ENCODE measurements at regions not wholly inside any gene's neighbourhood (a gene's known extent, or its start where the extent isn't known, plus 50 kb on each side); places are given as distances from the start of the nearest gene placed in this dataset.

DNA sequence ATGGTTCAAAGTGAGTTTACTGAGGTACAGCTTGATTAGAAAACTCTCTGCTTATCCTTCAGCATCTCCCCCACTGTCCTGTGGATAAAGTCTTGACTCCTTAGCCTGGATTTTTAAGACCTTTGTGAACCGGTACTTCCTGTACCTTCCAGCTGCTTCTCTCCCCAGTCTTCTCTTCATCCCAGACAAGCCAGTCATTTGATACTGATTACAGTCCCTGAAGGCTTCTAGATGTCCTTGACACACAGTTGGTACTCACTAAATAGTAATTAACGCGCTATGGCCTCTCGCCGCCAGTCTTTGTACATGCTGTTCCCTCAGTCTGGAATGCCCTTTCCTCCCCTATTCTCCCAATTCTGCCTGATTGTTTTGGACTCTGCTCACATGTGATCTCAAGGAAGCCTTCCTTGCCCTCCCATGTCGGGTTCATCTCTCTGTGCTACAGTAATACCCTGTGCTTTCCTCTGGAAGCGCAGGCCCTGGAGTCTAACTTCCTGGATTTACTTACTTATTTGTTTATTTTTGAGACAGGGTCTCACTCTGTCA lies 50.6 kb upstream of the PTGR2 start:
- no peak for DNase-seq
- no peak overlapping the region for H3K4me3 Mint-ChIP-seq
- H3K9me3 Mint-ChIP-seq: no peaks in the 10 kb centered on the region
- TF ChIP-seq, protein P1, sequence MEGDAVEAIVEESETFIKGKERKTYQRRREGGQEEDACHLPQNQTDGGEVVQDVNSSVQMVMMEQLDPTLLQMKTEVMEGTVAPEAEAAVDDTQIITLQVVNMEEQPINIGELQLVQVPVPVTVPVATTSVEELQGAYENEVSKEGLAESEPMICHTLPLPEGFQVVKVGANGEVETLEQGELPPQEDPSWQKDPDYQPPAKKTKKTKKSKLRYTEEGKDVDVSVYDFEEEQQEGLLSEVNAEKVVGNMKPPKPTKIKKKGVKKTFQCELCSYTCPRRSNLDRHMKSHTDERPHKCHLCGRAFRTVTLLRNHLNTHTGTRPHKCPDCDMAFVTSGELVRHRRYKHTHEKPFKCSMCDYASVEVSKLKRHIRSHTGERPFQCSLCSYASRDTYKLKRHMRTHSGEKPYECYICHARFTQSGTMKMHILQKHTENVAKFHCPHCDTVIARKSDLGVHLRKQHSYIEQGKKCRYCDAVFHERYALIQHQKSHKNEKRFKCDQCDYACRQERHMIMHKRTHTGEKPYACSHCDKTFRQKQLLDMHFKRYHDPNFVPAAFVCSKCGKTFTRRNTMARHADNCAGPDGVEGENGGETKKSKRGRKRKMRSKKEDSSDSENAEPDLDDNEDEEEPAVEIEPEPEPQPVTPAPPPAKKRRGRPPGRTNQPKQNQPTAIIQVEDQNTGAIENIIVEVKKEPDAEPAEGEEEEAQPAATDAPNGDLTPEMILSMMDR (IDR thresholded peaks at IDR 0.05): no peak
- H3K36me3 Mint-ChIP-seq (ENCODE audit: low read depth): no peaks in the 10 kb centered on the region
- H3K27ac Mint-ChIP-seq: no peak overlapping the region
- intact Hi-C loops (cut with micrococcal nuclease): no loop called here
- ChIA-PET CTCF (no interaction called here), POLR2A (no interaction called here)
- no peak for ATAC-seq (ENCODE audit: low read depth)
- H3K27me3 Mint-ChIP-seq: no peaks in the 10 kb centered on the region
- H3K4me1 Mint-ChIP-seq: no peaks in the 10 kb centered on the region

GRCh38 chr14:73797543-73798265 lies 53.9 kb upstream of the PTGR2 start:
- H3K36me3 Mint-ChIP-seq (ENCODE audit: low read depth): no peaks in the 10 kb centered on the region
- POLR2A ChIA-PET: interaction anchor here (0.7 kb wide), 1 partner anchor 13 kb away, joined by 4 read pairs; no protein-coding TSS in a partner anchor
- no peak overlapping the region for H3K4me3 Mint-ChIP-seq
- no peak overlapping the region for H3K27ac Mint-ChIP-seq
- intact Hi-C loops (cut with micrococcal nuclease): no loop called here
- TF ChIP-seq, protein P1 (IDR thresholded peaks at IDR 0.05): no peak
- no peaks in the 10 kb centered on the region for H3K9me3 Mint-ChIP-seq
- CTCF ChIA-PET: no interaction called here
- ATAC-seq (ENCODE audit: low read depth) (no peak), DNase-seq (no peak)
- no peaks in the 10 kb centered on the region for H3K4me1 Mint-ChIP-seq
- H3K27me3 Mint-ChIP-seq: no peaks in the 10 kb centered on the region

- intact Hi-C loops (cut with micrococcal nuclease): no loop called here
- TF ChIP-seq, protein P1 (IDR thresholded peaks at IDR 0.05): no peak
- CTCF ChIA-PET: no interaction called here
- Mint-ChIP-seq H3K27me3 (no peaks in the 10 kb centered on the region), H3K4me1 (no peaks in the 10 kb centered on the region), H3K9me3 (no peaks in the 10 kb centered on the region), H3K36me3 (ENCODE audit: low read depth) (no peaks in the 10 kb centered on the region), H3K27ac (no peak overlapping the region), H3K4me3 (no peak overlapping the region)
- POLR2A ChIA-PET: no interaction called here
- ATAC-seq (ENCODE audit: low read depth): no peak
- DNase-seq: no peak
Measured at GRCh38 chr14:73796893-73797542, 54.6 kb upstream of the PTGR2 start.

- ATAC-seq (ENCODE audit: low read depth): no peak
- intact Hi-C loops (cut with micrococcal nuclease): no loop called here
Measured at GRCh38 chr14:73796415-73796814, 55.2 kb upstream of the PTGR2 start.

DNA sequence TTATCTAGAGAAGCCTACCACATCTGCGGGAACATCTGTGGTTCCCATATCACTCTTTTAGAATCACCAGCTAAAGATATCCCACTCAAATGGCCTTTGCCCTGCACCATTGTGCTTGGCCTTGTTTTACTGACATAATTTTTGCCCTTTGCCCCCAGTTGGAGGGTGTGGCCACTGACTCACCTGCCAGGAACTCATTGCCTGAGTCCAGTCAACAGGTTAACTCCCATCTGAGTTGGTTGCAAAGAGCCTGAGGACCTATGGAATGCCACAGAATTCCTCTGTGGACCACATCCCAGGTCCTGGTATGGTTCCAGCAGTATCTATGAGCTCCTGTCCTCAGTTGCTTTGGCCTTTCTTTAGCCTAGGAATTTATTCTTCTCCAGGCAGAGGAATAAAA lies 55.7 kb upstream of the PTGR2 start:
- intact Hi-C loops (cut with micrococcal nuclease): no loop called here
- no peaks in the 10 kb centered on the region for H3K4me1 Mint-ChIP-seq
- TF ChIP-seq, protein P1 (IDR thresholded peaks at IDR 0.05): no peak
- ATAC-seq (ENCODE audit: low read depth) (no peak), DNase-seq (no peak)
- CTCF ChIA-PET: no interaction called here
- POLR2A ChIA-PET: interaction anchor here (0.5 kb wide), 1 partner anchor 8 kb away, joined by 4 read pairs; no protein-coding TSS in a partner anchor
- H3K4me3 Mint-ChIP-seq: no peak overlapping the region
- H3K9me3 Mint-ChIP-seq: no peaks in the 10 kb centered on the region
- no peaks in the 10 kb centered on the region for H3K36me3 Mint-ChIP-seq (ENCODE audit: low read depth)
- no peak overlapping the region for H3K27ac Mint-ChIP-seq
- H3K27me3 Mint-ChIP-seq: no peaks in the 10 kb centered on the region

More at GRCh38 chr14:73796415-73796814, 55.2 kb upstream of the PTGR2 start:
- H3K27ac Mint-ChIP-seq: no peak overlapping the region
- H3K27me3 Mint-ChIP-seq: no peaks in the 10 kb centered on the region
- H3K4me1 Mint-ChIP-seq: no peaks in the 10 kb centered on the region
- CTCF ChIA-PET: no interaction called here
- TF ChIP-seq, protein P1 (IDR thresholded peaks at IDR 0.05): no peak
- H3K4me3 Mint-ChIP-seq: no peak overlapping the region
- no peaks in the 10 kb centered on the region for H3K9me3 Mint-ChIP-seq
- no peak for DNase-seq
- POLR2A ChIA-PET: interaction anchor here (0.5 kb wide), 1 partner anchor 8 kb away, joined by 4 read pairs; no protein-coding TSS in a partner anchor
- no peaks in the 10 kb centered on the region for H3K36me3 Mint-ChIP-seq (ENCODE audit: low read depth)
